ENCODE measurements at regions not wholly inside any gene's neighbourhood (a gene's known extent, or its start where the extent isn't known, plus 50 kb on each side); places are given as distances from the start of the nearest gene placed in this dataset.

DNA sequence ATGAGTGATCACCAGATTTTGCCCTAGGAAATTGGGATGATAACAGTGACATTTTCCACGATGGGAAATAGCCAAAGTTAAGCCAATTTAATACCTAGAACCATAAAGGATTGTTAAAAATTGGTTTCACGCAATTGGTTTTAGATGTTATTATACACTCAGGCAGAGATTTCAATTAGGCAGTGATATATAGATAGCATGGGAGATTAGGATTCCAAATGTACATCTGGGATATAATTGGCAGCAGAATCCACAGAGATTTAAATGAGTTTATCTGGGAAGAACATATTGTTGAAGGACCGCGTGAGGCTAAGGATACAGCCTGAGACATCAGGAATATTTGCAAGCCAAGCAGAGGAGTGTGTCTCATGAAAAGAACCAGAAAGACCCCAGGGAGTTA lies 351.6 kb downstream of the GPM6A start:
- Histone ChIP-seq H3K36me3 (ENCODE audit: control insufficient read depth, insufficient read depth, low read length) (no peaks in the 10 kb centered on the region), H3K4me1 (ENCODE audit: control insufficient read depth, insufficient read depth, low read length, poor library complexity, severe bottlenecking) (no peaks in the 10 kb centered on the region), H3K4me3 (ENCODE audit: low read depth, low read length) (no peak overlapping the region), H3K9me3 (ENCODE audit: control insufficient read depth in 2 of 2, low read length in 2 of 2) (no peaks in the 10 kb centered on the region), H3K27ac (ENCODE audit: insufficient read depth, low read length, poor library complexity, severe bottlenecking) (no peak overlapping the region), H3K27me3 (ENCODE audit: control insufficient read depth, insufficient read depth, low read length) (no peaks in the 10 kb centered on the region)
- Mint-ChIP-seq H3K9me3 (peaks cover 0 to 12% (median 3%) of the 10 kb centered on the region in 7 donors), H3K4me3 (no peak overlapping the region), H3K27ac (no peak overlapping the region), H3K36me3 (no peaks in the 10 kb centered on the region), H3K4me1 (no peaks in the 10 kb centered on the region), H3K27me3 (no peaks in the 10 kb centered on the region)
- no peak for DNase-seq
- ATAC-seq (ENCODE audit: low read depth in 2 of 2): no peak

DNA sequence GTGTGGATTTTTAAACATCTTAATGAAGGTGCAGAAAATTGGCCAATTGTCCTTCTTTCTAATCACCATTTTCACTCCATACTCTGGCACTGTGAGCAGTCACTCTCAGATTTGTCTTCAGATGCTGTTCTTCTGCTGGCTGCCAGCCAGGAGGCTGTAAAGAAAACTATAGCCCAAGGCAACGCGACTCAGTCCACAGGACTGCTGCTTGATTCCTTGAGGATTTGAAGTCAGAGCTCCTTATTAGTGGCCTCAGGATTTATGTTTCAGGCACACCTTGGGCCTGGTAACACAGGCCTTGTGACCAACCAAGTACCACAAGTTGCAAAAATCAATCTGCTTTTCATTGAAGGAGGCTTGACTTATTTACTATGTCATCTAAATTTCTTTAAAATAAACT lies 342.6 kb downstream of the GPM6A start:
- Mint-ChIP-seq H3K27me3 (no peaks in the 10 kb centered on the region), H3K4me1 (no peaks in the 10 kb centered on the region), H3K36me3 (no peaks in the 10 kb centered on the region), H3K4me3 (no peak overlapping the region), H3K27ac (no peak overlapping the region), H3K9me3 (peaks cover 0 to 10% (median 5%) of the 10 kb centered on the region in 7 donors)
- H3K36me3 ChIP-seq (ENCODE audit: control insufficient read depth, insufficient read depth, low read length): no peaks in the 10 kb centered on the region
- no peaks in the 10 kb centered on the region for H3K27me3 ChIP-seq (ENCODE audit: control insufficient read depth, insufficient read depth, low read length)
- no peak for ATAC-seq (ENCODE audit: low read depth in 2 of 2)
- H3K4me1 ChIP-seq (ENCODE audit: control insufficient read depth, insufficient read depth, low read length, poor library complexity, severe bottlenecking): no peaks in the 10 kb centered on the region
- no peaks in the 10 kb centered on the region for H3K9me3 ChIP-seq (ENCODE audit: control insufficient read depth in 2 of 2, low read length in 2 of 2)
- no peak for DNase-seq
- H3K27ac ChIP-seq (ENCODE audit: insufficient read depth, low read length, poor library complexity, severe bottlenecking): no peak overlapping the region
- H3K4me3 ChIP-seq (ENCODE audit: low read depth, low read length): no peak overlapping the region

GRCh38 chr4:175470131-175470530 lies 341.9 kb downstream of the GPM6A start:
- H3K9me3 Mint-ChIP-seq: peaks cover 0 to 10% (median 5%) of the 10 kb centered on the region in 7 donors
- H3K4me3 Mint-ChIP-seq: no peak overlapping the region
- no peaks in the 10 kb centered on the region for H3K4me1 Mint-ChIP-seq
- Histone ChIP-seq H3K36me3 (ENCODE audit: control insufficient read depth, insufficient read depth, low read length) (no peaks in the 10 kb centered on the region), H3K27ac (ENCODE audit: insufficient read depth, low read length, poor library complexity, severe bottlenecking) (no peak overlapping the region), H3K4me3 (ENCODE audit: low read depth, low read length) (no peak overlapping the region), H3K27me3 (ENCODE audit: control insufficient read depth, insufficient read depth, low read length) (no peaks in the 10 kb centered on the region), H3K4me1 (ENCODE audit: control insufficient read depth, insufficient read depth, low read length, poor library complexity, severe bottlenecking) (no peaks in the 10 kb centered on the region), H3K9me3 (ENCODE audit: control insufficient read depth in 2 of 2, low read length in 2 of 2) (no peaks in the 10 kb centered on the region)
- H3K36me3 Mint-ChIP-seq: no peaks in the 10 kb centered on the region
- DNase-seq (no peak), ATAC-seq (ENCODE audit: low read depth in 2 of 2) (no peak)
- no peaks in the 10 kb centered on the region for H3K27me3 Mint-ChIP-seq
- no peak overlapping the region for H3K27ac Mint-ChIP-seq

DNA sequence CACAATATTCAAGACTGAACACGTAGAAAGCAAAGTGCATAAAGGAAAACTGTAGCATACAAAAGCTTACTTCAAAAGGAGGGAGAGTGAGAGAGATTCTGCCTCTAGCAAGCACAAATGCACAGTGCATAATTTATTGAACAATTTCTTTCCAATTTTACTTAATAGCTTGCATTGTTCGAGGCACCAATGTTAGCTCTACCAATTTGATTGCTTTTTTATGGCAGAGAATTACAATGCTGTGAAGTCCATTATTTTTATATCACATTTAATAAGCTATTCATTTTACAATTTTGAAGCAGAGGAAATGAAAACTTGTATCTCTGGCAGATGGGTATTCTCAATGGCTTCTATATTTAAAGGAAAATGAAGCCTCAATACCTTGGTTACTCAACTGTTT lies 331.7 kb downstream of the GPM6A start:
- Mint-ChIP-seq H3K9me3 (peaks cover 0 to 4% (median 0%) of the 10 kb centered on the region in 7 donors), H3K27ac (no peak overlapping the region), H3K36me3 (no peaks in the 10 kb centered on the region), H3K4me1 (no peaks in the 10 kb centered on the region), H3K4me3 (no peak overlapping the region), H3K27me3 (no peaks in the 10 kb centered on the region)
- DNase-seq (no peak), ATAC-seq (ENCODE audit: low read depth in 2 of 2) (no peak)
- H3K4me3 ChIP-seq (ENCODE audit: low read depth, low read length): no peak overlapping the region
- no peak overlapping the region for H3K27ac ChIP-seq (ENCODE audit: insufficient read depth, low read length, poor library complexity, severe bottlenecking)
- no peaks in the 10 kb centered on the region for H3K9me3 ChIP-seq (ENCODE audit: control insufficient read depth in 2 of 2, low read length in 2 of 2)
- H3K4me1 ChIP-seq (ENCODE audit: control insufficient read depth, insufficient read depth, low read length, poor library complexity, severe bottlenecking): no peaks in the 10 kb centered on the region
- H3K36me3 ChIP-seq (ENCODE audit: control insufficient read depth, insufficient read depth, low read length): no peaks in the 10 kb centered on the region
- no peaks in the 10 kb centered on the region for H3K27me3 ChIP-seq (ENCODE audit: control insufficient read depth, insufficient read depth, low read length)

DNA sequence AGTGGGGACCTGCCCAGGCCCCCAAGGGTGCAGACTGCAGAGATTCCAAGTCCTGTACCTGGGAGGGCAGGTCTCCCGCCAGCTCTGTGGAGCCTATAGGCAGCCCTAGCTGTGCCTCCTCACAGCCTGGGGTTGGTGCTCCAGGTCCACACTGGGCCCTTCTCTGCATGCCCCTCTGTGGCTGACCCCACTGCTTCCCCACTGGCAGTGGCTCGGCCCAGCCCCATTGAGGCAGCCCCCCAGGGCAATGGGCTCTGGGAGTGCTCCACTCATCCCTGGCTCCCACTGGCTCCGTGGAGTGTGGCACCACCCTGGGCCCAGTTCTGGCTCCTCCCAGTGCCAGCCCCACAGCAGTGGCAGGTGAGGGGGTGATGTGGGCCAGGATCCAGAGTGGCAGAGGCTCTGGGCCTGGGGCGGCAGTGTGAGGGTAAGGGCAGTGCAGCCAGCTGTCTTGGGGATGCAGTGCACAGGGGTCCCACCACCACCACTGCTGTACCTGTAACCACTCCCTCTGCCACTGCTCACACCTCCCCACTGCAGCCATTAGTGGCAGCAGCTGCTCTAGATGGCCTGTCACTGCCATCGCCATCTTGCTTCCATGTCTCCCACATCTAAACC lies 312.2 kb downstream of the GPM6A start:
- H3K4me1 Mint-ChIP-seq: peaks cover 0 to 4% (median 0%) of the 10 kb centered on the region in 4 donors
- ATAC-seq (ENCODE audit: low read depth in 2 of 2): peak in 1 of 2 donors; percentile 20
- H3K9me3 Mint-ChIP-seq: peaks cover under 1 to 16% (median 7%) of the 10 kb centered on the region in 7 donors
- H3K4me3 Mint-ChIP-seq: peak overlapping the region in 1 of 4 donors; percentile 21
- Histone ChIP-seq H3K9me3 (ENCODE audit: control insufficient read depth in 2 of 2, low read length in 2 of 2) (no peaks in the 10 kb centered on the region), H3K4me3 (ENCODE audit: low read depth, low read length) (no peak overlapping the region), H3K27ac (ENCODE audit: insufficient read depth, low read length, poor library complexity, severe bottlenecking) (no peak overlapping the region), H3K36me3 (ENCODE audit: control insufficient read depth, insufficient read depth, low read length) (no peaks in the 10 kb centered on the region), H3K4me1 (ENCODE audit: control insufficient read depth, insufficient read depth, low read length, poor library complexity, severe bottlenecking) (no peaks in the 10 kb centered on the region), H3K27me3 (ENCODE audit: control insufficient read depth, insufficient read depth, low read length) (no peaks in the 10 kb centered on the region)
- H3K27me3 Mint-ChIP-seq: no peaks in the 10 kb centered on the region
- no peak for DNase-seq
- no peak overlapping the region for H3K27ac Mint-ChIP-seq
- no peaks in the 10 kb centered on the region for H3K36me3 Mint-ChIP-seq

DNA sequence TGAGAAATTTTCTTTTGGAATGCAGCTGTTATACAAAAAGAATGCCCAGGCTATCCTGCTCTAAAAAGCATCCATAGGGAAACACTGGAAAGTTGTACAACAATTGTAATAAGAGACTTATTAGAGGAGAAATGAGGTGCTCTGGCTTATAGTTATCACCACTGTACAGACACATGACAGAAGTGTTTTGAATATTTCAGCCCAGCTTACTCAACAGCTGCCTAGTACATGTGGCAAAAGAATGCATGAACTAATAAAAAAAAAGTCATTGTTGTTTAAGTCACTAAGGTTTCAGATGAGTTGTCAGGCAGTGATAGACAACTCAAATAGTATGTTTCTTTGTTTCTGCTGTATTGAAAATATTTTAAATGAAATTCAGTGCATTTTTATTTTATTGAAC lies 307.7 kb downstream of the GPM6A start:
- no peaks in the 10 kb centered on the region for H3K36me3 ChIP-seq (ENCODE audit: control insufficient read depth, insufficient read depth, low read length)
- Mint-ChIP-seq H3K36me3 (no peaks in the 10 kb centered on the region), H3K9me3 (peaks cover 1 to 15% (median 9%) of the 10 kb centered on the region in 7 donors), H3K27me3 (no peaks in the 10 kb centered on the region), H3K4me3 (no peak overlapping the region), H3K4me1 (peaks cover 0 to 4% (median 0%) of the 10 kb centered on the region in 4 donors), H3K27ac (no peak overlapping the region)
- DNase-seq (no peak), ATAC-seq (ENCODE audit: low read depth in 2 of 2) (no peak)
- H3K4me3 ChIP-seq (ENCODE audit: low read depth, low read length): no peak overlapping the region
- no peaks in the 10 kb centered on the region for H3K27me3 ChIP-seq (ENCODE audit: control insufficient read depth, insufficient read depth, low read length)
- no peaks in the 10 kb centered on the region for H3K4me1 ChIP-seq (ENCODE audit: control insufficient read depth, insufficient read depth, low read length, poor library complexity, severe bottlenecking)
- no peaks in the 10 kb centered on the region for H3K9me3 ChIP-seq (ENCODE audit: control insufficient read depth in 2 of 2, low read length in 2 of 2)
- no peak overlapping the region for H3K27ac ChIP-seq (ENCODE audit: insufficient read depth, low read length, poor library complexity, severe bottlenecking)

DNA sequence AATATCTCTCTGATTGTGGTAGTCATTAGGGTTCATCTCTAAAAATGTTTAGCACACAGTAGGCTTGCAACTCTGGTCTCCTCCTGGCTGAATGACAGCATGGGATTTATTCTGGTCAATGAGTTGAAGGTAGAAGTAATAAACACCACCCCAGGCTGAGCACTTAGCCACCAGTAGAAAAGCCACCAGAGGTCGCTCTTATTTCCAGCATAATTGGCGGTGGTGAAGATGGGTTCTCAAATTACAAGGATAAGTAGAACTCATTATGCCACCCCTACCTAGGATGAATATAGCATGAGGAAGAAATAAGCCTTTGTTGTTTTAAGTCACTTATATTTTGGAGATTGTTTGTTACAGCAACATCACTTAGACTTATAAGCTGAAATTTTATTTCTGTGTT lies 302.7 kb downstream of the GPM6A start:
- H3K9me3 ChIP-seq (ENCODE audit: control insufficient read depth in 2 of 2, low read length in 2 of 2): no peaks in the 10 kb centered on the region
- no peaks in the 10 kb centered on the region for H3K4me1 Mint-ChIP-seq
- no peak overlapping the region for H3K27ac Mint-ChIP-seq
- H3K27me3 ChIP-seq (ENCODE audit: control insufficient read depth, insufficient read depth, low read length): no peaks in the 10 kb centered on the region
- no peak for ATAC-seq (ENCODE audit: low read depth in 2 of 2)
- H3K9me3 Mint-ChIP-seq: peaks cover 0 to 10% (median 3%) of the 10 kb centered on the region in 7 donors
- H3K27ac ChIP-seq (ENCODE audit: insufficient read depth, low read length, poor library complexity, severe bottlenecking): no peak overlapping the region
- no peaks in the 10 kb centered on the region for H3K4me1 ChIP-seq (ENCODE audit: control insufficient read depth, insufficient read depth, low read length, poor library complexity, severe bottlenecking)
- H3K4me3 Mint-ChIP-seq: no peak overlapping the region
- no peaks in the 10 kb centered on the region for H3K36me3 Mint-ChIP-seq
- H3K27me3 Mint-ChIP-seq: no peaks in the 10 kb centered on the region
- DNase-seq: no peak
- no peaks in the 10 kb centered on the region for H3K36me3 ChIP-seq (ENCODE audit: control insufficient read depth, insufficient read depth, low read length)
- H3K4me3 ChIP-seq (ENCODE audit: low read depth, low read length): no peak overlapping the region

DNA sequence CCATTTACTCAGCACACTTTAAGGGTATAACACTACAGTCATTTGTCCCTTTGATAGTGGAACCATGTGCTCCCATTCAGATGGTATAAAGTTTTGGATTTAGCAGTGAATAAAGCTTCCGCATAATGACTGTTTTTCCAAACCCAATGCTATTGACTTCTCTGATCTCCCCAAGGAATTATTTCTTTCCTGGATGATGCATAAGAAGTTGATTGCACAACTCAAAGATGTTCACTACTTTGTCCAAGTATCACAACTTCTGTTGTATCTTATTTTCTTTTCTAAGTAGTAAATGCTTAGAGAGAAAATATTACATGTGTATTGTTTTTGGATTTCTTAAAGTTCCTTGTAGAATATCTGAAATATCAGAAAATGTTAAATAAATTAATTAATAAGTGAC lies 300.2 kb downstream of the GPM6A start:
- H3K4me1 Mint-ChIP-seq: no peaks in the 10 kb centered on the region
- DNase-seq (no peak), ATAC-seq (ENCODE audit: low read depth in 2 of 2) (no peak)
- H3K4me1 ChIP-seq (ENCODE audit: control insufficient read depth, insufficient read depth, low read length, poor library complexity, severe bottlenecking): no peaks in the 10 kb centered on the region
- H3K27ac ChIP-seq (ENCODE audit: insufficient read depth, low read length, poor library complexity, severe bottlenecking): no peak overlapping the region
- no peak overlapping the region for H3K27ac Mint-ChIP-seq
- H3K27me3 Mint-ChIP-seq: no peaks in the 10 kb centered on the region
- no peaks in the 10 kb centered on the region for H3K36me3 Mint-ChIP-seq
- H3K9me3 ChIP-seq (ENCODE audit: control insufficient read depth in 2 of 2, low read length in 2 of 2): no peaks in the 10 kb centered on the region
- H3K4me3 Mint-ChIP-seq: no peak overlapping the region
- H3K27me3 ChIP-seq (ENCODE audit: control insufficient read depth, insufficient read depth, low read length): no peaks in the 10 kb centered on the region
- H3K4me3 ChIP-seq (ENCODE audit: low read depth, low read length): no peak overlapping the region
- H3K36me3 ChIP-seq (ENCODE audit: control insufficient read depth, insufficient read depth, low read length): no peaks in the 10 kb centered on the region
- H3K9me3 Mint-ChIP-seq: peaks cover 0 to 8% (median 3%) of the 10 kb centered on the region in 7 donors

Measured in CD4-positive, CD25-positive, alpha-beta regulatory T cell (primary cell).